Thyroid gland (tissue), 4 donors: ENCODE measurements at regions not wholly inside any gene's neighbourhood (a gene's known extent, or its start where the extent isn't known, plus 50 kb on each side); places are given as distances from the start of the nearest gene placed in this dataset.

ENCODE experiments used
- DNase-seq, 2 donors: peaks; one replicate each; pipeline ENCODE4 v3.0.0-alpha.2; 2019
- H3K27ac ChIP-seq, 3 donors: fragments of 200-600 bp; sonication (generic); 1 replicate in 2 of 3; 2 replicates in 1 of 3; pipeline ENCODE4 v1.5.1; 2016 to 2019; ENCODE audit warnings: mild to moderate bottlenecking in 1 of 3, moderate library complexity in 1 of 3
- H3K27me3 ChIP-seq: fragments of 200-600 bp; sonication (generic); one replicate; pipeline ENCODE4 v1.5.1; 2019
- H3K36me3 ChIP-seq, 2 donors: fragments of 200-600 bp; sonication (generic); one replicate each; pipeline ENCODE4 v1.5.1; 2016 to 2019
- H3K4me1 ChIP-seq, 2 donors: fragments of 200-600 bp; sonication (generic); one replicate each; pipeline ENCODE4 v1.5.1; 2017 to 2019
- H3K4me3 ChIP-seq, 3 donors: fragments of 200-600 bp; sonication (generic); replicated peaks in 1 of 3; 1 replicate in 2 of 3; 2 replicates in 1 of 3; pipeline ENCODE4 v1.5.1; 2016; ENCODE audit warnings: mild to moderate bottlenecking in 1 of 3
- H3K9me3 ChIP-seq: fragments of 200-600 bp; sonication (generic); one replicate; pipeline ENCODE4 v1.5.1; 2017
- CTCF ChIP-seq, 6 experiments: fragments of 200-600 bp in 3 of 6; fragments of 450-650 bp in 3 of 6; sonication (generic) in 3 of 6; IDR thresholded peaks; one replicate each; pipeline ENCODE4 v1.5.1; 2016 to 2019; ENCODE audit warnings: antibody characterized with exemption in 6 of 6, mild to moderate bottlenecking in 2 of 6, inconsistent platforms in 1 of 6, moderate library complexity in 1 of 6
- POLR2A ChIP-seq, 2 donors: fragments of 450-650 bp; IDR thresholded peaks; one replicate each; pipeline ENCODE4 v1.6.1; 2017; ENCODE audit warnings: antibody characterized with exemption in 2 of 2, mild to moderate bottlenecking in 2 of 2, moderate library complexity in 1 of 2
- WGBS, 2 donors: methylation state at CpG; one replicate each; pipeline ENCODE4 v1.1.5; 2017; 5-methylcytosine and 5-hydroxymethylcytosine counted together
- intact Hi-C: fragments of 100-400 bp; cut with DNase I; formaldehyde crosslinking; loops from one replicate; pipeline ENCODE4 v1.15.1; 2023

GRCh38 chr13:77458736-77459135 lies 76.8 kb upstream of the SCEL start:
- no peaks in the 10 kb centered on the region for H3K9me3 ChIP-seq
- 65 to 76% methylated on average over 1 of the region's 1 CpG for WGBS, 2 donors
- TF ChIP-seq POLR2A (IDR thresholded peaks at IDR 0.05) (no peak), CTCF (IDR thresholded peaks at IDR 0.05) (no peak)
- intact Hi-C loops = no loop called here
- H3K36me3 ChIP-seq = no peaks in the 10 kb centered on the region
- no peaks in the 10 kb centered on the region for H3K27me3 ChIP-seq
- H3K4me1 ChIP-seq = no peaks in the 10 kb centered on the region
- DNase-seq = no peak
- H3K4me3 ChIP-seq = no peak overlapping the region
- no peak overlapping the region for H3K27ac ChIP-seq

GRCh38 chr13:77457966-77458365 lies 77.5 kb upstream of the SCEL start:
- Histone ChIP-seq H3K9me3 (no peaks in the 10 kb centered on the region), H3K4me1 (no peaks in the 10 kb centered on the region), H3K4me3 (no peak overlapping the region), H3K27me3 (no peaks in the 10 kb centered on the region), H3K36me3 (no peaks in the 10 kb centered on the region), H3K27ac (no peak overlapping the region)
- no peak for DNase-seq
- TF ChIP-seq CTCF (IDR thresholded peaks at IDR 0.05) = no peak
- TF ChIP-seq POLR2A (IDR thresholded peaks at IDR 0.05) = no peak
- 81 to 89% methylated on average over 3 of the region's 3 CpGs for WGBS, 2 donors
- intact Hi-C loops = no loop called here

- no peak for TF ChIP-seq CTCF (IDR thresholded peaks at IDR 0.05)
- no peak for TF ChIP-seq POLR2A (IDR thresholded peaks at IDR 0.05)
These were observed 79.2 kb upstream of the SCEL start for GRCh38 chr13:77456271-77456670.

GRCh38 chr13:77449265-77449664 lies 86.2 kb upstream of the SCEL start:
- Histone ChIP-seq H3K27me3 (no peaks in the 10 kb centered on the region), H3K4me3 (no peak overlapping the region), H3K9me3 (no peaks in the 10 kb centered on the region), H3K36me3 (no peaks in the 10 kb centered on the region), H3K27ac (no peak overlapping the region), H3K4me1 (no peaks in the 10 kb centered on the region)
- WGBS, 2 donors = 55 to 88% methylated on average over 2 of the region's 2 CpGs
- no peak for DNase-seq
- intact Hi-C loops = no loop called here
- TF ChIP-seq CTCF (IDR thresholded peaks at IDR 0.05) = no peak

More at GRCh38 chr13:77456271-77456670, 79.2 kb upstream of the SCEL start:
- Histone ChIP-seq H3K36me3 (no peaks in the 10 kb centered on the region), H3K27me3 (no peaks in the 10 kb centered on the region), H3K4me3 (no peak overlapping the region), H3K9me3 (no peaks in the 10 kb centered on the region), H3K4me1 (no peaks in the 10 kb centered on the region), H3K27ac (no peak overlapping the region)
- intact Hi-C loops = no loop called here
- DNase-seq = no peak
- WGBS, 2 donors = 68 to 76% methylated on average over 1 of the region's 1 CpG

GRCh38 chr13:77448689-77449088 lies 86.8 kb upstream of the SCEL start:
- DNase-seq = no peak
- H3K36me3 ChIP-seq = no peaks in the 10 kb centered on the region
- H3K4me1 ChIP-seq = no peaks in the 10 kb centered on the region
- intact Hi-C loops = no loop called here
- WGBS, 2 donors = 55 to 61% methylated on average over 4 of the region's 4 CpGs
- no peak overlapping the region for H3K27ac ChIP-seq
- H3K4me3 ChIP-seq = no peak overlapping the region
- no peak for TF ChIP-seq CTCF (IDR thresholded peaks at IDR 0.05)
- TF ChIP-seq POLR2A (IDR thresholded peaks at IDR 0.05) = no peak
- H3K9me3 ChIP-seq = no peaks in the 10 kb centered on the region
- H3K27me3 ChIP-seq = no peaks in the 10 kb centered on the region
